Stimulated activated CD4-positive, alpha-beta T cell treated with anti-CD3 and anti-CD28 coated beads, Interleukin-4, amount 100 ng/mL, for 48 hours (primary cell): ENCODE measurements at regions not wholly inside any gene's neighbourhood (a gene's known extent, or its start where the extent isn't known, plus 50 kb on each side); places are given as distances from the start of the nearest gene placed in this dataset.

ENCODE experiments used
- DNase-seq, 2 donors: peaks; one replicate each; pipeline ENCODE4 v3.0.0-alpha.2; 2020; ENCODE audit warnings: low read depth in 2 of 2

DNA sequence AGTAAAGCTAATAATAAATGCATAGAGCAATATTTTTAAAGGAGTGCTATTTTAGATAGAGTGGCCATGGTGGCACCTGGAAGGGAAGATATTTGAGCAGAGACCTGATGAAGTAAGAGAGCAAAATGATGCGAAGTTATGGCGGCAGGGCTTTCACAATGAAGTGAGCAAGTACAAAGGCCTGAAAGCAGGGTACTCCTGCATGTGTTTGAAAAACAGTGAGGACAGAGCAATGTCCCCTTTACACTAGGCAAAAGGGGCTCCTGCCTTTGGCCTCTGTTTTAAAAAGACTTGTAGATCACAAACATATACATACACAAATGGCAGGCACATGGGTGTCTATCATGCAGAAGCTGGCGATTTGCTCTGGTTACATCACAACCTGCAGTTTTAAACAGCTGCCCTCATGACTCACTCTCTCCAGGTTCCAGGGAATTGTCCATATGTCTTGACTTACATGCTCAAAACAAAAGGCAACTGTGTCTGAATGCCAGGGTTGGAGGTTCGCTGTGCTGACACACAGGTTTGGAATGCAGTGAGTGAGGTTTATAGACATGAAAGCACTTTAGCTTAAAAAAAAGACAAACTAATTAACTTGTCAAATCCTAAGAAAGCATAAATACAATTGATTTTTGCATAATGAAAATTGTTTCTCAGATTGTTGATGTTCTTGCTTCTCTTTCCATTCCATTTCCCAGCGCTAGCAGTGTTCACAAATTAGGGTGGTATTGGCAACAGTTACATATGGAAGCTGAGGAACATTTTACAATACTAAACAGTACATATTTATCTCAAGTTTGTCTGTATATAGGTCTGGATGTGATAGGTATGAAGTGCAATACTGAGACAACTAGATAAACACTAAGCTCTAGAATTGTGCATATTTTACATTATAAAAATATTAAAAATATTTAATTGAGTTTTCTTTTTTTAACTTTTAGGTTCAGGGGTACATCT lies 313.9 kb downstream of the BARHL2 start:
- DNase-seq = no peak

DNA sequence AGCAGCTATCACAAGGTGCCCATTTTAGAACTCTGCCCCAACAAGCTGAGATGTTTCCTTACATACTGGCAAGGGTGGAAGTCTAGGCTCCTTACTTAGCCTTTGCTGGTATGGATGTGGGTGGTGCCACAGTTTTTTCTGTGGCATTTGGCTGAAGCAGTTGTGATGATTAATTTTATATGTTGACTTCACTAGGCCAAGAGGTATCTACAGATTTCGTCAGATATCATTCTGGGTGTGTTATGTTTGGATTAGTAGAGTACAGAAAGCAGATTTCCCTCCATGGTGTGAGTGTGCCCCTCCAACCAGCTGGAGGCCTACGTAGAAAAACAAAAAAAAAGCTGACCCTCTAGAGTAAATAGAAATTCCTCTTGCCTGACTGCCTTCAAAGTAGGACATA lies 317.0 kb downstream of the BARHL2 start:
- no peak for DNase-seq

DNA sequence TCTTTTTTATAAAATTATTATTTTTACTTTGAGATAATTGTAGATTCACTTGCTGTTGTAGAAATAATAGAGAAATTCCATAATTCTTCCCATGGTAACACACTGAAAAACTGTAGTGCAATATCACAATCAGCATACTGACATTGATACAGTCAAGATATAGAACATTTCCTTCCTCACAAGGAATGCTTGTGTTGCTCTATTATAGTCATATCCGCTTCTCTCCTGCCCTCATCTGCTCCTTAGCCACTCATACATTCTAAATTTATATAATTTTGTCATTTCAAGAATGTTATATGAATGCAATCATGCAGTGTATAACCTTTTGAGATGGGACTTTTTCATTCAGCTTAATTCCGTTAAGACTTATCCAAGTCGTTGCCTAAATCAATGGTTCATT lies 320.2 kb downstream of the BARHL2 start:
- DNase-seq = no peak

DNA sequence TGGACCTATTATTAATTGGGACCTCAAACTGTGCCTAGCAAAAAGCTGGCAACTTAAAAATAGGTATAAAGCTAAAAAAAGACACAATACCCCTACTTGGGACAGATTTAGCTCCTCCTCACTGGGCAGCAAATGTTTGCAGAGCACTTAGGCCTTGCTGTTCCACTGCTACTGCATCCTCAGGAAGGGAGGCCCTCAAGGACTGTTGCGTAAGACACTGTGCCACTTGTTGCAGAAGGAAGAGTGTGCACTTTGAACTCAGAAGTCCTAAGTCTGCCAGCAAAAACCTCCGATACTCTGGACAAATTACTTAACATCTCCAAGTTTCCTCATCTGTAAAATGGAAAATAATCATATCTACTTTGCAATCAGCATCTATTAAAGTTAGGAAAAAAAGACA lies 322.9 kb downstream of the BARHL2 start:
- DNase-seq = no peak

DNA sequence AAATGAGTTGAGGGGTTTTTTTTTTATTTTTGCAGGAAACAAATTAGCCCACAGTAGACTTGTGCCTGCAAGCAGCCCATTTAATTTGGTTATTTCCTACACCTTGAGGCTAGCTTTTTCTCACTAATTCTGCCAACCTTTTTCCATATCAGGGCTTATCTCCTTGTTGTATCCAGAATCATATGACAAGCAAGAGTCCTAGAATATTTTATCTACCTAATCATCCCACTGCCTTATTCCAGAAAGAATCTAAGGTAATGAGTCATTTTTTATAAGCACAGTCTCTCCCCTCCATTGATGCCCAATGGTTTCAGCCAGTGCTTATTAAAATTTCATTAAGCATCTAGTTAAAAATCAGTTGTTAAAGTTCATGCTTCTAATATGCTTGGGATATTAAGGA lies 324.1 kb downstream of the BARHL2 start:
- no peak for DNase-seq

DNA sequence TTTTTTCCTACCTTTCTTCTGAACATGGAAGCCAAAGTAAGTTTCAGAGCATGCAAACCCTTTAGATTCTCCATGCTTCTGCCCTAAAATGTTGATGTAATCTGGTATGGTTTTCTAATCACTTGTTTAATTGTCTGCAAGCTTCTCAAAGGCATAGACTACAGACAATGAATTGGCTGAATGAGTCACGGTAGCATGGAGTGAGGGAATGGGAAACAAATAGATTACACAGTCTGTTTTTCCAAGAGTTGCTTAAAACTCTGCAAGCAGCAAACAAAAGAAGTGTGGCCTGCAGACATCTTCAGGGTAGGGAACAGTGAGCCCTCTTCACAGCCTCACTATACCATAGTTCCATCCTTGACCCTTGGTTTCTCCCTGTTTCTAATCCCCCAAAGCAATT lies 326.0 kb downstream of the BARHL2 start:
- DNase-seq = no peak

DNA sequence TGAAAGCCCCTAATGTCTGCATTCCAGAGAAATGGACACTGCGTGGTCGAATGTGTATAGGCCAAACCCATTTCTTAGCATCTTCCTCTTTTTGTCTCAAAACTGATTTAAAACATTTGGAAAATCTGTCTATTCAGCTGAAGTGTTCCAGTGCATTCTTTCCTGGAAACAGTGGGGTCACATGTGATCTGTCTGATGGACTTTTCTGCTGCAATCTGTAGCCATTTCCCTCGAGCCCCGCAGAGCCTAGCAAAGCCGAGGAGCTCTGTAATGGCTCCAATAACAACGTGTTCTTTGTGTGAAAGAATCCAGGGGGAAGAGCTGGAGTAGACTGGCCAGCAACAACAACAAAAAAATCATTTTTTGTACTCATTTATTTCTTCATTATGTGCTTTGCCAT lies 329.3 kb downstream of the BARHL2 start:
- DNase-seq = no peak

DNA sequence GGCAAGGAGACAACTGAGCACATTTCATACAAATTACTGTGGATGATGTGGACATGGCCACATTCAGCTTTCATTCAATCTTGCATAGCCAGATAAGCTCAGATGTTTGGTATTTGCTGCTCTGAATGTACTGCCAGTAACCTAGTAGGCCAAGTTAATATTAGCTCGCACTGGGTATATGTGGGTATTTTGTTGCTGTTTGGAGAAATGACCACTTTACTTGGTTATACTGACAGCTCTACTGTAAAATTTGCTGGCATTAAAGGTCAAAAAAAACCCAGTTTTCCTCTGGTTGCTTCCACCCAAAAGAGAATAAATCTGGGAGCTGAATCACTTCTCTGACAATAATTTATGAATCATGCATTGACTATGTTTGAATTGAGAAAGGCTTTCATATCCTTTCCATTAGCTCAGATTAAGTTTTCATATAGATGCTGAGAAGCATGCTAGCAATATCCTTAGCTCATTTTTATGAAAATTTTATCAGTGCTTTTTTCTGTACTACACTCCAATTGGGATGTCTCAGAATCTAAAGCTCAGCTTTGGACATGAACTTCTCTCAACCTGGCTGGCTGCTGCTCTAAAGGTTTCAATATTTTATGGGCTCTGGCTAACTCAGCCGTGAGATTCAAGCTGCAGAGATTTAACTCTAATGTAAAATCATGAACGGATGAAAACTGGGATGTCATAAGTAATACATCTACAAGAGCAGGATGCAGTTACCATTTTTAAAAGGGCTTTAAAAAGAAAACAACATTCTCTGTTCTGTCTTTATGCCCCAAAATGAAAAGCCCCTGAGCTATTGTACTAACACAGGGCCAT lies 330.0 kb downstream of the BARHL2 start:
- no peak for DNase-seq

DNA sequence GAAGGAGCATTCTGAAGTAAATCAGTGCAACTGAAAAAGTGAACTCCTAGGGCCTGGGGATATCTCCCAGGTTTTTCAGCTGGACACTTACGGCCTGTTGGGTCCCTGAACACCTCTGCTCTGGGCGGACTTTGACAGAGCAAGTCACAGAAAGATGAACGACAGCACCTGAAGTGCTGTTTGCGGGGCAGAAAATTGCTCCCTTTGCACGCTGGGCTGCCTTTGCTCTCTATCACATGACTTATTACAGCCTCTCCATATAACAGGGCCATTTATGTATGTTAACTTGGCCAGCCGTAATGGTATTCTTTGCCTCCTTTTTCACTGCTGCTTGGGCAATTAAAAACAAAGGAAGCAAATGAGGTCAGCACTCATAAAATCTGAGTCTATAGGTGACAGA lies 332.9 kb downstream of the BARHL2 start:
- DNase-seq = no peak

DNA sequence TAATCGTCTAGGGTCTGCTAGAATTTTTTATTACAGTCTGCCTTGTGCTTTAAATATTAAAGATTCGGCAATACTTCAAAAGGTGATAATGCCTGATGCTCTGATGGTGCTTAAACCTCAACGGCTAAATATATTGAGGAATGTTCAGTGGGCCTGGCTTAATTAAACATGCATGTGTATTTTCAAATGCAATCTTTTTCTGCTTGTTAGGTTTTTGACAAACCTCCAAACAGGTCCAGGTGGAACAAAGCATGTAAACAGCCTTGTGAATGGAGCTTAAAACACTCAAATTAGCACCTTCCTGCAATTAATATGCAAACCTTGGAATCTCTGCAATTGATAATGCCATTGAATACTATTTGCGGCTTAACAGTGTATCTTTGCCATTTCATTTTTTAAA lies 334.9 kb downstream of the BARHL2 start:
- DNase-seq = no peak

DNA sequence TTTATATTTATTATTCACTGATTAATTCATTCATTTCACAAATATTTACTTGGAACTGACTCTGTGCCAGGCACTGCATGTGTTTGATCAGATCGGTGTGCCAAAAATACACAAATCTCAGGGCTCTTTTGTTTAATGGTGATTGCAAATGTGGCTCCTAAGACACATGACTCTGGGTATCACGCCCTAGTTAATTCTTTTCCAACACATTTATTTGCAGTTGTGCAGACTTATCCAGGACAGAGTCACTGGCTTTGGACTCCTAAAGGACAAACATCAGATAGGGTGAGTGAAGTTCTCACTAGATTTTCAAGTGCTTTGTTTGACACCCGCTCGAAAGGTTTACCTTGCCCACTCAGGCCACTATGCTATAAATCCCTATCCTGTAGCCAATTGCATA lies 335.5 kb downstream of the BARHL2 start:
- DNase-seq = no peak

DNA sequence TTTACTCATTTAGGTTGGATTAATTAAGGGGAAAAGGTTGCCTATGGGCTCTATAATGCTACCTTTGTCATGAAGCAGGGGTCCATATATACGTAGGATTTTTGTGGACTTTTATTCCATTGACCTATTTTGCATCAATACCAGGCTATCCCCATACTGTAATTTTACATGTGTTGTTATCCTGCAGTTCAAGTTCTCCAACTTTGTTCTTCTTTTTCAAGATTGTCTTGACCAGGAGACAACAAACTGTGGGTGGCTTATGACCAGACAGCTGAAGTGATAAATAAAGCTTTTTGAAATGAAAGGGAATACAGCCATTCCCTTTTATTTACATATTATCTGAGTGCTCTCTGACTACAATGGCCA lies 345.7 kb downstream of the BARHL2 start:
- DNase-seq = no peak

DNA sequence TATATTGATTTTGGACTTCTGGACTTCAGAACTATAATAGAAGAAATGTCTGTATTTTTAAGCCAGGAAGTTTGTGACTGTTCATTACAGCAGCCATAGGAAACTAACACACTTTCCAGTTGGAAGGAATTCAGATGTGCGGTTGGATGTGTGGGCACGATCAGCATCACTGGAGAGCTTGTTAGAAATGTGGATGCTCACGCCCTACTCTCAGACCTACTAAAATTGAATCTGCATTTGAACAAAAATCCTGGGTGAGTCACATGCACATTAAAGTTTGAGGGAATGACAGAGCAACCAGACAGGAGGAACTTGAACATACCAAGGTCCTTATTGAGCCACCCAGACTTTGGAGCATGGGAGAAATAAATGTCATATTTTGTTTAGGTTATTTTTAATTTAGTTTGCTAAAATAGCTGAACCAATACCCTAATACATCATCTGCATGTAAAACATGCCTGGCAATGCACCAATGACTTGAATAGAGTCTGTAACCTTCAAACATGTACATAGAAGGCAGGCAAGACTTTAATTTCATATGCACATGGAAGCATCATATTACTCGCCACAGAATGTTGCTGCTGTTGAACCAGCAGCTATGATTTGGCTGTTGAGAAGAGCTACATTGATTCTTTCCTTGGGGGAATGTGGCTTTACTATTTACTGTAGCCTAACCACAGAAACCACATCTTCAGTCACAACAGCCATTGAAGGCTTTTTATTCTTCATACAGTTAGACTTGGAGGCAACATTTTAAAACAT lies 346.2 kb downstream of the BARHL2 start:
- no peak for DNase-seq

DNA sequence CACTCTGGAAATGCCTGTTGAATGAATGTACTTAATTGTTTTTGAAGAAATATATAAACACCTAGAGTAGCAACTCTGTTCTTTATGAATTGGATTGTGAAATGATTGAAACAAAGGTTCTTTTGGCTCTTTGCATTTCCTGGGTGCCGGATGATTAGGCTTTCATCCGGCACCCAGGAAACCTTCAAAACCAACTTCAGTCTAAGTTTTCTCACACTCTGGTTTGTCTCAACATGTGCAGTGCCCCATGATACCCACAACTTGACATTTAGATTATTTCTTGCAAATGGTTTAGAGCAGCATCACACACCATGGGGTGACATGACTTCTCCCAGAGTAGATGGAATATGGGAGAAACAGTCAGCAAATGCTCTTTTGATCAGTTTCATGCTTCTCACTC lies 354.9 kb downstream of the BARHL2 start:
- no peak for DNase-seq

DNA sequence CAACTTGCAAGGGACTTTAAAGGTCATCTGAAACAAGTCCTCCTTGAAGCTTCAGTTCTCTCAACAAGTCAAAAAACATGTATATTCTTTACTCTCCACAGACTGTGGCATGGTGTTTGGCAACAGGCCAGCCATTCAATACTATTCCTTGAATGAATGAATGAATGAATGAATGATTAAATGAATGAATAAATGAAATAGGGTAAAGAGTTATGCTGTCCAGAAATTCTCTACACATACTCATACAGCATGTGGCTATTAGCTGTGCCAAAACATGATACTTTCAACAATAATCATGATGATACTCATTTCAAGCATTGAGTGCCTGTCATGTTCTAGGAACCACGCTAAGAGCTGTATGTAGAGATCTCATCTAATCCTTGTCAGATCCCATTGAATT lies 356.1 kb downstream of the BARHL2 start:
- DNase-seq = no peak

DNA sequence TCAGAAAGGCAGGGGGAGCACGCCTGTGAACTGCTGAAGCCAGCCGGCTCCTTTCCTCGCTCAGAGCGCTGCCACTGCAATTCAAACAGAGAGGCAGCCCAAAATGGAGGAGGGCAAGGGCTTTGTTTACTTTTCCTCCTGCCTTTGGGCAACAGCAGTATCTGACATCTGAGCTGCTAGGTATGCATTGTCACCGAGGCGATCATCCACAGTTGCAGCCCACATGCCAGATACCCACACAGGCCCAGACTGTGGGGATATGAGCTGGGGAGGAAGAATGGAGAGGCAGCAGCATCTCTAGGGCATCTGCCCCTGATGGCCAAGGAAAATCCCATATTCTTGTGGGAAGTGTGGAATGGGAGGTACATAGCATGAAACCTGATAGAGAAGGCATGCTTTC lies 357.1 kb downstream of the BARHL2 start:
- no peak for DNase-seq

DNA sequence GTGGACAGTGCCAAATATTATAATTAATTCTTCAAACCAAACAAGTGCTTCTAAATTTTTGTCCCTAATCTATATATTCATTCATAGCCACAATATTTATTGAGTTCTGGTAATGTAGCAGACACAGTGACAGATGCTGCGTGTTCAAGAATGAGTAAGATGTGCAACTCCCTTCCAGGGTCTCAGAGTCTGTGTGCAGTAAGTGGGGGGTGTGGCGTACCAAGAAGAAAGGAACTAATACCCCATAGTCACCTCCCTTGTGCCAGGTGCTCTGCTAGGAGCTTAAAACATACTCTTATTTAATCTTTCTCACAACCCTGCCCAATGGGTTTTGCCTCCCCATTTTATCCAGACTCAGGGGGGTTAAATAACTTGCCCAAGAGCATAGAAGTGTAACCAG lies 358.7 kb downstream of the BARHL2 start:
- DNase-seq = no peak

DNA sequence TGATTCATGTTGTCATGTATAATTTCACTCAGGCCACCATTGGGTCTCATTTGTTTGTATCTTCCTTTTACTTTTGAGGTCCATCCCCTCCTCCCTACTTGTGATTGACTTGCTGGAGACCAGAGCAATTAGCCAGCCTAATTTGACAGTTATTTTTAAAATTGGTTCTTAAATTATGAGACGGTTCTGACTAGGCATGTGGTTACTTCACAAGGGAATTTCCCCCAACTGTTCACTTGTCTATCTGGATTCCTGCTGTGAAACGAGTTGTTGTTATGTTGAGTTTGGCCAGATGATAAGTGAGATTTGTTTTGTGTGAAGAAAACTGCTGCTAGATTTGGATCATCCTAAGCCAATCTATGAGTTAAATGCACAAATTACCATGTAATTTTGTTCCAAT lies 359.1 kb downstream of the BARHL2 start:
- DNase-seq = no peak

DNA sequence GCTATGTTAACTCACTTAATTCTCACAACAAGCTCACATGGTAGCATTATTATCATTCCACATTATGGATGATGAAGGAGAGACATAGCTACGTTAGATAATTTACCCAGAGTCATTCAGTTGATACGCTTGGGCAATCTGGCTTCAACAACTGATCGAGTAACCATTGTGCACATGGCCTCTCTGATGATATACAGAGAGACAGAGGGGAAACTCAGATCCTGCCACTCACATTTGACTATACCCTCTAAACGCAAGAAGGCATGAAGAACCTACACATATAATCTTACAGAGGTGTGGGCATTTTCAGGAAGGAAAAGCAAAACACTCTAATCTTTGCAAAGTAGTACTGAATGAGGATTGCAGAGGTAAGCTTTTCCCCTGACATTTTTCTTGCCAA lies 360.1 kb downstream of the BARHL2 start:
- no peak for DNase-seq

DNA sequence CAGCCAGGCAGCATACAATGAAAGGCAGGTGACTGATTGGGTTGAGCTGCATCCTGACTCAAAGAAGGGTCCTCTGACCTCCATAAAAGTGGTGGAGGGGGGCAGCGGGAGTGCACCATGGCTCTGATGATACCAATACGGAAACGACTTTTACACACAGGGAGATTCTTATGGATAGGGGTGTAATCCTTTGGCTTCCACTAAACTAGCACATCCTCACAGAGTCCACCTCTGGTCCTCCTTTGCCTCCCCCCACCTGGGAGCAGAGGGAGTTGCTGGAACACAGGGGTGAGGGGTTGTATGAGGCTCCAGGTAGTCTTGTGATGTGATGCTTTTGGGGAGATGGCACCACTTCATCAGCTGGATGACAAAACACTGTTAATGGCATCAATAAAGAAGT lies 361.0 kb downstream of the BARHL2 start:
- DNase-seq = no peak

DNA sequence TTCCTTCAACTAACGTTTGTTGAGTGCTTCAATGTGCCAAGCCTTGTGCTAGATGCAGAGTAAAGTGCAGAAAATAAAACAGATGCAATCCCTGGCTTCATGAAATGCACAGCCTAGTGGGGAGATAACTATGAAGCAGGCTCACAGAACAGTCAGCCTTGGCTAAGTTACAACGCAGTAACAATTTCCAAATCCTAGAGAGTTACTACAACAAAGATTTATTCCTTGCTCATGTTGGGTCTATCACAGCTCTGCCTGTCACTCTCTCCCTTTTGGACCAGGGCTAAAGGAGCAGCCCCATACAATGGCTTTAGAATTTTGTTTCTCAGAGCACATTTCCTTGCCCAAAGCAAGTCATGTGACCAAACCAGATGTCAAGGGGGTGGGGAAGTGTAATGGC lies 359.8 kb downstream of the ZNF326 start:
- DNase-seq = no peak

DNA sequence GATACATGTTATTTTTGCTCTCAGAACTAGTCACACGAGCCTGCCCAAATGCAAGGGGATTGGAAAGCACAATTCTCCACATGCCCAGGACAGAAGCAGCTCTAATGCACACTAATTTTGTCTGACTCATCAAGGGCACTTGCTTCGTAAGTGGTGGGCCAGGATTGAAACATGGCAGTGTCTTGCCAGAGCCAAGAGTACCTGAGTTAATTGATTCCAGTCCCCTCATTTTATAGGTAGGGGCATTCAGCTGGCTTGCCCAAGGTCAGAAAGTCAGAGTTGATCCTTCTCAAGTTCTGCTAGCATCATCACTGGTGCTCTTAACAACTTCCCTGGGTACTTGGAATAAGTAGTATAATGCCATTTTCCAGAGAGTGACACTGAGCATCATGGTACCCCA lies 356.1 kb downstream of the ZNF326 start:
- DNase-seq = no peak
